ENCODE measurements at regions not wholly inside any gene's neighbourhood (a gene's known extent, or its start where the extent isn't known, plus 50 kb on each side); places are given as distances from the start of the nearest gene placed in this dataset.

- no TSS peak for BruUV-seq (replicated peaks)
- no peak overlapping the region for H3K27ac ChIP-seq (ENCODE audit: insufficient read depth, low read depth, low read length)
- dilution Hi-C loops (cut with MboI; ENCODE audit: extremely low pct_ligation_motif_present, low sequenced_read_pairs) = no loop called here
- intact Hi-C loops (cut with micrococcal nuclease) = no loop called here
- no peaks in the 10 kb centered on the region for H3K9me1 ChIP-seq (replicated peaks; ENCODE audit: control insufficient read depth, extremely low read depth, insufficient read depth, low read length)
- POLR2A ChIA-PET = no interaction called here
- no peak overlapping the region for H3K4me2 ChIP-seq (ENCODE audit: insufficient read depth, low read length)
- no peak for FAIRE-seq
- H3K36me3 ChIP-seq (ENCODE audit: control insufficient read depth in 2 of 2, extremely low read depth in 1 of 2, insufficient read depth in 2 of 2, low read length in 2 of 2) = no peaks in the 10 kb centered on the region
- no peak for DNase-seq (ENCODE audit: low read depth, low spot score)
- H3K9me3 ChIP-seq (replicated peaks; ENCODE audit: control insufficient read depth, insufficient read depth, low read length) = no peaks in the 10 kb centered on the region
- no peak overlapping the region for H2AFZ ChIP-seq (ENCODE audit: low read depth, low read length)
- H3K9ac ChIP-seq (replicated peaks; ENCODE audit: extremely low read depth, insufficient read depth, low read length) = no peak overlapping the region
- H3K27me3 ChIP-seq (ENCODE audit: control insufficient read depth in 2 of 2, insufficient read depth in 2 of 2, low read length in 2 of 2) = peaks cover 2 to 6% of the 10 kb centered on the region in 2 experiments
- CTCF ChIA-PET = no interaction called here
- no peaks in the 10 kb centered on the region for H3K4me1 ChIP-seq (ENCODE audit: control insufficient read depth, extremely low read depth, insufficient read depth, low read length)
- H3K4me3 ChIP-seq (replicated peaks in 1 of 3; ENCODE audit: insufficient read depth in 1 of 3, low read depth in 1 of 3, low read length in 3 of 3) = no peak overlapping the region
- no peaks in the 10 kb centered on the region for H4K20me1 ChIP-seq (replicated peaks; ENCODE audit: control insufficient read depth, extremely low read depth, insufficient read depth, low read length)
- TF ChIP-seq CTCF (IDR thresholded peaks at IDR 0.05; ENCODE audit: extremely low read depth in 1 of 2, insufficient read depth in 1 of 2, low read depth in 1 of 2, low read length in 2 of 2) (no peak), FOS (IDR thresholded peaks at IDR 0.05; ENCODE audit: borderline replicate concordance, insufficient read depth, low read length) (no peak), POLR2AphosphoS5 (IDR thresholded peaks at IDR 0.05; ENCODE audit: insufficient read depth, low read depth, low read length) (no peak), POLR2A (IDR thresholded peaks at IDR 0.05; ENCODE audit: low read depth, low read length) (no peak), GATA2 (IDR thresholded peaks at IDR 0.05; ENCODE audit: insufficient read depth, insufficient read length, low read depth, low read length) (no peak), MYC (IDR thresholded peaks at IDR 0.05; ENCODE audit: low read depth, low read length) (no peak), MAX (IDR thresholded peaks at IDR 0.05; ENCODE audit: insufficient read depth, insufficient read length) (no peak), EZH2 (IDR thresholded peaks at IDR 0.05; ENCODE audit: borderline replicate concordance, low read depth, low read length, severe bottlenecking) (no peak), JUN (IDR thresholded peaks at IDR 0.05; ENCODE audit: borderline replicate concordance, insufficient read depth, insufficient read length, low read depth) (no peak)
- H3K79me2 ChIP-seq (ENCODE audit: control insufficient read depth, insufficient read depth, low read length) = no peaks in the 10 kb centered on the region
Measured at GRCh38 chr1:50358962-50359361, 64.3 kb downstream of the DMRTA2 start.
